UCSD-AML1 (cell line): ENCODE measurements at regions not wholly inside any gene's neighbourhood (a gene's known extent, or its start where the extent isn't known, plus 50 kb on each side); places are given as distances from the start of the nearest gene placed in this dataset.
"Not testable (repeated sequence)": the region's sequence is repeated elsewhere in the genome, so short reads cannot be mapped to it uniquely, and the experiment has no call there.

Experiments used
- DNase-seq: peaks from one replicate; lab custom pipeline; 2025; ENCODE audit not compliant: unreplicated experiment; lab: John Stamatoyannopoulos, UW

DNA sequence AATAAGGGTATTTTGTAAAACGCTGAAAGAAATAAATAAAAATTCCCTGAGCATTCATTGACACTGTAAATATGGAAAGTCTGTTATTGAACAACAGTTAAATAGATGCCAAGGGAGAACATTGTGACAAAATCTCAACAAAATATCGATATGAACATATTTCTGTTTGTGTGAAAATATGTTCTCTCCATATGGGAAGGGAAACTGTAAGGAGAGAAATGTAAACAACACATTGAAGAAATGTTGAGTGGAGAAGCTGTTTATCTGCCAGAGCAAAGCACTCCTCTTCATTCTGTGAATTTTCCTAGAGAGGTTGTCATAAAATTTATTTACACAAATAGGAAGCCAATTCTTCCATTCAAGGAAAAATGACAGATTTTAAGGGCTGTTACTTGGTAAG, 57.1 kb upstream of the EOMES start:
- DNase-seq = no peak

DNA sequence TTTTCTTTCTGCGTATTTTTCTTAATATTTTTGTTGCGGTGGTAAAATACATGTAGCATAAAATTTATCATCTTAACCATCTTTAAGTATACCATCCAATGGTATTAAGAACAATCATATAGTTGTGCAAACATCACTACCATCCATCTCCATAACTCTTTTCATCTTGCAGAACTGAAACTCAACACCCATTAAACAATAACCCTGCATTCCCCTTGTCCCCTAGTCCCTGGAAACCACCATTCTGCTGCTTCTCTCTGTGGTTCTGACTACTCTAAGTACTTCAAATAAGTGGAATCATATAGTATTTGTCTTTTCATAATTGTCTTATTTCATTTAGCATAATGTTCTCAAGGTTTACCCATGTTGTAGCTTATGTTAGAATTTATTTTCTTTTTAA, 67.3 kb upstream of the EOMES start:
- no peak for DNase-seq

GRCh38 chr3:27791956-27792355, 69.8 kb upstream of the EOMES start:
- no peak for DNase-seq

DNA sequence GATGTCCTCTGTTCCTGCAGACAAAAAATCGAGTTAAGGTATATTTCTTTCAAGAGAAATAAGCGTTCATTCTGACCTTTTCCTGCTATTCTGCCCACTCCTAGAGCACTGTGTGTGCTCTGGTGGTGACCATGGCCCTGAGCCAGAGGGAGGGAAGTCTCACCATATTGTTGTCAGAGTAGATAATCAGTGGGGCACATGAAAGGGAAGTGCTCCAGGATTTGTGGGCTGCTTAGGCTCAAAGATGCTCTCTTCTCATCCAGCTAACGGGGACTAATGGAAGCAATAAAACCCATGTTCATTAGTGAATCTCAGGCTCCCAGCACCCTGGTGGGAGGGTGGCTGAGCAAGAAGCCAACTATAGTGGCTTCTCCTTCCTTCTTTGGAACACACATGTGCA, 70.7 kb upstream of the EOMES start:
- no peak for DNase-seq

DNA sequence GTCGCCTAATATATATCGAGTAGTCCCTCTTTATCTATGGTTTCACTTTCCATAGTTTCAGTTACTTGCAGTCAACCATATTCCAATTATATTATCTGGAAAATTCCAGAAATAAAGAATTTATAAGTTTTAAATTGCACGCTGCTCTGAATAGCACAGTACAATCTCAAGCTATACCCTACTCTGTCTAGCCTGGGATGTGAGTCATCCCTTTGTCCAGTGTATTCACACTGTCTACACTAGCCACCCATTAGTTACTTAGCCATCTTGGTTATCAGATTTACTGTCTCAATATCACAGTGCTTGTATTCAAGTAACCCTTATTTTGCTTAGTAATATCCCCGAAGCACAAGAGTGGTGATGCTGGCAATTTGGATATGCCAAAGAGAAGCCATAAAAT, 72.1 kb upstream of the EOMES start:
- DNase-seq = no peak

DNA sequence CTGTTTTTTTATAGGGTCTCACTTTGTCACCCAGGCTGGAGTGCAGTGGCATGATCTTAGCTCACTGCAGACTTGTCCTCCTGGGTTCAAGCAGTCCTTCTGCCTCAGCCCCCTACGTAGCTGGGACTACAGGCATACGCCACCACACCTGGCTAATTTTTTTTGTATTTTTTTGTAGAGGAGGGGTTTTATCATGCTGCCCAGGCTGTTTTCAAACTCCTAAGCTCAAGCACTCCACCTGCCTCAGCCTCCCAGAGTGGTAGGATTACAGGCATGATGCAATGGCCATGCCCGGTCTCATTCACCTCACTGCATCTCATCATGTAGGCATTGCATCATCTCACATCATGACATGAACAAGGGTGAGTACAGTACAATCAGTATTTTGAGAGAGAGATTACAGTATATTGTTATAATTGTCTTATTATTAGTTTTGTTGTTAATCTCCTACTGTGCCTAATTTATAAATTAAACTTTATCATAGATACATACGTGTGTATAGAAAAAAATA, 74.3 kb upstream of the EOMES start:
- no peak for DNase-seq

DNA sequence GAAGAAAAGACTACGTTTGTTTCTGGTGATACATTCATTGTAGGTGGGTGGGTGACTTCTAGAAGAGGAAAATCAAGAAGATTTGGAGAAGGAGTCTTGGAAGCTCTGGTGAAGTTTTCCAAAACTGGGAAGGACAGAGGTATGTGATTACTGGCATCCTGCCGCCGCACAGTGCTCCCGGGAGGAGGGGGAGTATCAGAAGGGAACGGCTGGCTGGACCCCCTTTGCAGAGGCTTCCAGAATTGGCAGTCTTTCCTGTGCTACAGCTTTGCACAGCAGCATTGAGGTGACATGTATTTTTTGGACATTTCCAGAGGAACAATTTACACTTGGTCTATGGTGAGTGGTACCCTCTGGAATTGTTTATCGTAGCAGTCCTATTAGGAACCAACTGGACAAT, 75.7 kb upstream of the EOMES start:
- no peak for DNase-seq

GRCh38 chr3:27800261-27800660, 78.1 kb upstream of the EOMES start:
- DNase-seq = no peak

DNA sequence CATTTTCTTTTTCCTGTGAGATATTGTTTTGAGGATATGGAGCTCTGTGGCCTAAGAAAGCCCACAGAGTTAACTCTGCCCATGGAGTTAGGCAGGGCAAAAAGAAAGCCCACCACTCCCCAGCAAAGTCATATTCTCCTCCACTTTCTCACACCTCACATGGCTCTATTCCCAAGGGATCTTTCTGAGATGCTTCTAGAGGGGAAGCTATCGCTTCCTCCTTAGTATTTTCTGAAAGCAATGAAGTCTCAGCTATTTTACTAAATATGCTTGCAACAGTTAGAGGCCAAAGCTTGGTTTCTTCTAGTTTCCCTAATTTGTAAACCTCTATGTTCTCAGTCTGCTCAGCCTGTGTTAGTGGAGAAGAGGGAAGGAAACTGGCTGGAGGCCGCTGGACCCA, 80.3 kb upstream of the EOMES start:
- DNase-seq = no peak

DNA sequence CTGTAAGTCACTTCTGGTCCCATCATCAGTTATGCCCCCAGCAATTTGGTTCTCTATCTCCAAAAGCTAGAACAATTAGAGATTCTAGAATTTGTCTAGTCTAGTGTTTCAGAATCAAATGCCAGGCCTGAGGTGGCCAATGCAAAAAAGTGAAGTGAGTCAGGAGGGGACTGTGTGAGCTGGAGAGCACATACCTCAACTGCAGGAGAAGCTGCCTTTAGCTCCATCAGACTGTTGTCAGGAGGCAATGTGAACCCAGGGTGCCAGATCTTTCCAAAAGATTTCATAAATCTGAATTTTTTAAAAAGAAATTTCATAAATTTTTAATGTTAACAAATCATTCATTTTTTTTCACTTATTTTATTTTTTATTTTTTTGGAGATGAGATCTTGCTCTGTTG, 80.7 kb upstream of the EOMES start:
- no peak for DNase-seq

- DNase-seq = no peak
Observed at GRCh38 chr3:27805282-27805681, 83.2 kb upstream of the EOMES start.

- DNase-seq = no peak
Observed at GRCh38 chr3:27813255-27813654, 91.1 kb upstream of the EOMES start.

- not testable (repeated sequence) for DNase-seq
Observed at GRCh38 chr3:27821609-27822008, 99.5 kb upstream of the EOMES start.

- no peak for DNase-seq
Observed at GRCh38 chr3:27824312-27825200, 102.4 kb upstream of the EOMES start.

DNA sequence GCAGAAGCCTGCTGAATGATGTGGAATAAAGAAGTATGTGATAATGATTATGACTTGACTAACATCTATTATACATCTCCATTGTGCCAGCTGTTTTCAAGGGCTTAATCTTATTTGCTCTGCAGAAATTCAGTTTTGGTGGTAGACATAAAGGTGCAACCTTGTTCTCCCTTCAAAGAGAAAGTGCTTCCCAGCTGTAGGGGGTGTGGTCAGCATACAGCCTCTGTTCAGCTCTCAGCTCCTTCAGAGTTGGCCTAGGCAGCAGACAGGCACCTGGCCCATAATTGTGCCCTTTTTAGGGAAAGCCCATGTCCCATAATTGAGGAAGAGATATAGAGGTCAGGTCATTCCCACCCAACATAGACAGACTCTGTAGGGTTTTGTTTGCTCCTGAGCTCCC, 104.3 kb upstream of the EOMES start:
- no peak for DNase-seq

GRCh38 chr3:27827041-27827440, 104.9 kb upstream of the EOMES start:
- no peak for DNase-seq

GRCh38 chr3:27840807-27841594, 118.9 kb upstream of the EOMES start:
- no peak for DNase-seq

DNA sequence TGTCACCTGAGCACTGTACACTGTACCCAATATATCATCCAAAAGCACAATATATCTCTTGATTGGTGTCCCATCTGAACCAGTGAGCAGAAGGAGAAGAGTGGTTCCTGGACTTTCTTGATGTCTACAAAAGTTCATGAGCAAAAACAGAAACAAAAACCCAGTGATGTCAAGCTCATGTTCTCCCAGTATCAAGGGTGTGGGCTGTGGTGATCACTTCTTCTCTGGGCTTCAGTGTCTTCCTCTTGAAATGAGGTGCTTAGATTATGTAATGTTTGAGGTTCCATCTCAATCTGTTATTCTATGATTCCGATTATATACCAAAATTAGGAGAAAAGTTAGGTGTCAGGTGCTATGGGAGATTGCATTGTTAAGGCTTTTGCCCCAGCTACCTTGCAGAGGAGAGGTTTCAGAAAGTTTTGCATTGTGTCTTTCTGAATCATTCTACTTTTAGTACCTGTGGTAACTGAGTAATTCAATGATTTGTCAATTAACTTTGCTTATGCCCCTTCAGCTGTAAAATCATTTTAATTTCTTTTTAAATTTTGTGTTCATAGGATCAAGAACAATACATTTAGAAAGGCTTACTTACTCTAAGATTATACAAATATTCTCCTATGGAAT, 122.0 kb upstream of the EOMES start:
- DNase-seq = no peak

DNA sequence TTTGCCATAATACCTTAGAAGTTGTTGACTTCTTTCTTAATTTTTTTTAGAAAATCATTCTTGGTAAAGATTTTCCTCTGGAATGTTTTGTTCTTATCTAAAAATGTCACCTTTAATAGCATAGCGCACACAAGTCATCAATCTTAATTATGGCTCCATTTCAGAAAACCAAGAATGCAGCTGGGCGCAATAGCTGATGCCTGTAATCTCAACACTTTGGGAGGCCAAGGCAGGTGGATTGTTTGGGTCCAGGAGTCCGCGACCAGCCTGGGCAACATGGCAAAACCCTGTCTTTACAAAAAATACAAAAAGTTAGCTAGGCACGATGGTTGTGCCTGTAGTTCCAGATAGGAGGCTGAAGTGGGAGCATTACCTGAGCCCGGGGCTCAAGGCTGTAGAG, 125.6 kb upstream of the EOMES start:
- DNase-seq = no peak

GRCh38 chr3:27848826-27849225, 126.7 kb upstream of the EOMES start:
- no peak for DNase-seq

DNA sequence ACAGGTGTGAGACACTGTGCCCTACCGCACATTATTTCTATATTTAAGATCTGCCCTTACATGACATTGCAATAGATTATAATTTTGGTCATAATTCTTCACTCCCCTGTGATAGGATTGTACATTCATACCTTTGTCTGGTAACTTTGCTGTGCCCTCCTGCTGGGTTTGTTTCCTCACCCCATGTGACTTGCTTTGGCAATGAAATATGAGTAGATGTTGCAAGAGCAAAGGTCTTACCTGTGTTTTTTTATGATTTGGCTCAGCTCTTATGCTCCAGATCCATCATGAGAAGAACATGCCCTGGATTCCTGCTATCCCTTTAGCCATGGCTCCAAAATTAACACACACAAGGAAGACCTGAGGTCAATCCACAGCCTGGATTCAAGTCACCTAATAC, 137.7 kb upstream of the EOMES start:
- no peak for DNase-seq
